Loucy (cell line): ENCODE measurements at regions not wholly inside any gene's neighbourhood (a gene's known extent, or its start where the extent isn't known, plus 50 kb on each side); places are given as distances from the start of the nearest gene placed in this dataset.

Source experiments
- H2AFZ ChIP-seq: fragments of 200-600 bp; sonication (generic); 2 replicates; pipeline ENCODE4 v1.6.0; 2016; ENCODE audit warnings: antibody characterized with exemption, mild to moderate bottlenecking, low read length, moderate library complexity
- H3F3A ChIP-seq: fragments of 200-600 bp; 2 replicates; pipeline ENCODE4 v1.6.0; 2016; ENCODE audit warnings: antibody characterized with exemption, low read depth, mild to moderate bottlenecking
- H3K27me3 ChIP-seq: fragments of 200-600 bp; sonication (generic); 2 replicates; pipeline ENCODE4 v1.6.1; 2014; ENCODE audit warnings: low read length, mild to moderate bottlenecking; ENCODE audit not compliant: insufficient read depth, poor library complexity, severe bottlenecking
- H3K36me3 ChIP-seq: fragments of 200-600 bp; sonication (generic); 2 replicates; pipeline ENCODE4 v1.6.1; 2016; ENCODE audit warnings: low read length; ENCODE audit not compliant: insufficient read depth
- H3K4me1 ChIP-seq: fragments of 200-600 bp; sonication (generic); 2 replicates; pipeline ENCODE4 v1.5.1; 2014; ENCODE audit warnings: low read length, mild to moderate bottlenecking; ENCODE audit not compliant: insufficient read depth, poor library complexity, severe bottlenecking
- H3K4me2 ChIP-seq: fragments of 200-600 bp; sonication (generic); 2 replicates; pipeline ENCODE4 v1.6.0; 2014; ENCODE audit warnings: antibody characterized with exemption, low read length, low read depth, mild to moderate bottlenecking; ENCODE audit not compliant: poor library complexity, severe bottlenecking
- H3K4me3 ChIP-seq: fragments of 200-600 bp; sonication (generic); 2 replicates; pipeline ENCODE4 v1.5.1; 2014; ENCODE audit warnings: low read length, mild to moderate bottlenecking, mixed read lengths; ENCODE audit not compliant: poor library complexity, severe bottlenecking
- H3K79me2 ChIP-seq: fragments of 200-600 bp; sonication (generic); 2 replicates; pipeline ENCODE4 v1.6.1; 2014; ENCODE audit warnings: low read length; ENCODE audit not compliant: insufficient read depth
- H3K9ac ChIP-seq: fragments of 200-600 bp; sonication (generic); 2 replicates; pipeline ENCODE4 v1.6.0; 2014; ENCODE audit warnings: mild to moderate bottlenecking, low read depth, low read length, moderate library complexity; ENCODE audit not compliant: poor library complexity, severe bottlenecking
- H3K9me2 ChIP-seq: fragments of 200-600 bp; sonication (generic); replicated peaks from 2 replicates; pipeline ENCODE4 v1.6.1; 2016; ENCODE audit warnings: low read depth, low read length, mixed read lengths
- H3K9me3 ChIP-seq: fragments of 200-600 bp; sonication (generic); 2 replicates; pipeline ENCODE4 v1.6.1; 2014; ENCODE audit warnings: mild to moderate bottlenecking, antibody characterized with exemption, low read length, low read depth; ENCODE audit not compliant: insufficient read depth
- H4K20me1 ChIP-seq: fragments of 200-600 bp; sonication (generic); 2 replicates; pipeline ENCODE4 v1.6.0; 2014; ENCODE audit warnings: antibody characterized with exemption, low read length, mild to moderate bottlenecking; ENCODE audit not compliant: insufficient read depth, poor library complexity, severe bottlenecking
- EZH2phosphoT487 ChIP-seq: fragments of 200-600 bp; IDR thresholded peaks from 2 replicates; pipeline ENCODE4 v1.6.1; 2018; ENCODE audit warnings: antibody characterized with exemption, mild to moderate bottlenecking, moderate library complexity, borderline replicate concordance
- TF ChIP-seq, protein P1 (sequence below): fragments of 200-600 bp; sonication (generic); conservative IDR thresholded peaks from 2 replicates; pipeline ENCODE4 v1.5.1; 2014; ENCODE audit warnings: mild to moderate bottlenecking, antibody characterized with exemption, low read length

- Histone ChIP-seq H2AFZ (no peak overlapping the region), H3K27me3 (no peaks in the 10 kb centered on the region)
- TF ChIP-seq, protein P1, sequence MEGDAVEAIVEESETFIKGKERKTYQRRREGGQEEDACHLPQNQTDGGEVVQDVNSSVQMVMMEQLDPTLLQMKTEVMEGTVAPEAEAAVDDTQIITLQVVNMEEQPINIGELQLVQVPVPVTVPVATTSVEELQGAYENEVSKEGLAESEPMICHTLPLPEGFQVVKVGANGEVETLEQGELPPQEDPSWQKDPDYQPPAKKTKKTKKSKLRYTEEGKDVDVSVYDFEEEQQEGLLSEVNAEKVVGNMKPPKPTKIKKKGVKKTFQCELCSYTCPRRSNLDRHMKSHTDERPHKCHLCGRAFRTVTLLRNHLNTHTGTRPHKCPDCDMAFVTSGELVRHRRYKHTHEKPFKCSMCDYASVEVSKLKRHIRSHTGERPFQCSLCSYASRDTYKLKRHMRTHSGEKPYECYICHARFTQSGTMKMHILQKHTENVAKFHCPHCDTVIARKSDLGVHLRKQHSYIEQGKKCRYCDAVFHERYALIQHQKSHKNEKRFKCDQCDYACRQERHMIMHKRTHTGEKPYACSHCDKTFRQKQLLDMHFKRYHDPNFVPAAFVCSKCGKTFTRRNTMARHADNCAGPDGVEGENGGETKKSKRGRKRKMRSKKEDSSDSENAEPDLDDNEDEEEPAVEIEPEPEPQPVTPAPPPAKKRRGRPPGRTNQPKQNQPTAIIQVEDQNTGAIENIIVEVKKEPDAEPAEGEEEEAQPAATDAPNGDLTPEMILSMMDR, result no peak
- TF ChIP-seq EZH2phosphoT487, result no peak
Measured at GRCh38 chr2:41959760-41960159, 88.1 kb upstream of the PKDCC start.

DNA sequence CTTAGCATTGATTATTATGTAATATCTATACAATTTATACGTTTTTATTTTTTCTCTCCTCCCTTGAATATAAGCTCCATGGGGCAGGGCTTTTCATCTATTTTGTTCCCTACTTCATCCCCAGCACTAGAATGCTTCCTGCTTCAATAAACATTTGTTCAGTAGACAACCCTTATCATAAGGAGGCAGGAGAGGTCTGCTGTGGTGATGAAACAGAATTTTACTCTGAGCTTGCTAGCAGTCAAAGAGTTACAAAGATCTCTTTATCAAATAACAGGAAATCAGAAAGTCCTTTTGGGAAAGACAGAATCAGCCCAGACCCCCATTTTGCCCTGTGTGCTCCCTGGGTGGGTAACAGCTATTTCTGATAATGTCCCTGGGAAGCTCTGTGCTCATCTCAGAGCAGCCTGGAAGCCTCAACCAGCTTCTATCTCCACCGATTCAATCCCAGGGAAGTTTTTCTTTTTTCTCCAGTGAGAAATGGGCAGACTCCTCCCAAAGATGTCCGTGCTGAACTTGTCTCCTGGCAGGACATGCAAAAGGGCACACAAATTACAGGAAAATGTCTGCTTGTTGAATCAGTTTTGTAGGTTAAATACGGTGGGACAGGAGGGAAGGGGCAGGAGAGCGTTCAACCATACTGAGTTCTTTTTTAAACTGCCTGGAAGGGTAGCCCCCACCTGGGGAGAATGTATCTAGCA lies 84.7 kb upstream of the PKDCC start:
- Histone ChIP-seq H3K4me1 (no peaks in the 10 kb centered on the region), H3K27me3 (no peaks in the 10 kb centered on the region), H3K79me2 (no peaks in the 10 kb centered on the region), H3K4me2 (no peak overlapping the region), H3K9me3 (no peaks in the 10 kb centered on the region), H2AFZ (no peak overlapping the region), H3K4me3 (no peak overlapping the region), H3K36me3 (no peaks in the 10 kb centered on the region), H4K20me1 (no peaks in the 10 kb centered on the region), H3K9me2 (no peaks in the 10 kb centered on the region), H3K9ac (no peak overlapping the region), H3F3A (no peaks in the 10 kb centered on the region)
- TF ChIP-seq, protein P1, result no peak
- TF ChIP-seq EZH2phosphoT487, result no peak

More at GRCh38 chr2:41959760-41960159, 88.1 kb upstream of the PKDCC start:
- Histone ChIP-seq H3K9ac (no peak overlapping the region), H3K4me3 (no peak overlapping the region), H4K20me1 (no peaks in the 10 kb centered on the region), H3K4me2 (no peak overlapping the region), H3K9me2 (no peaks in the 10 kb centered on the region), H3K9me3 (no peaks in the 10 kb centered on the region), H3K36me3 (no peaks in the 10 kb centered on the region), H3F3A (no peaks in the 10 kb centered on the region), H3K4me1 (no peaks in the 10 kb centered on the region), H3K79me2 (no peaks in the 10 kb centered on the region)

DNA sequence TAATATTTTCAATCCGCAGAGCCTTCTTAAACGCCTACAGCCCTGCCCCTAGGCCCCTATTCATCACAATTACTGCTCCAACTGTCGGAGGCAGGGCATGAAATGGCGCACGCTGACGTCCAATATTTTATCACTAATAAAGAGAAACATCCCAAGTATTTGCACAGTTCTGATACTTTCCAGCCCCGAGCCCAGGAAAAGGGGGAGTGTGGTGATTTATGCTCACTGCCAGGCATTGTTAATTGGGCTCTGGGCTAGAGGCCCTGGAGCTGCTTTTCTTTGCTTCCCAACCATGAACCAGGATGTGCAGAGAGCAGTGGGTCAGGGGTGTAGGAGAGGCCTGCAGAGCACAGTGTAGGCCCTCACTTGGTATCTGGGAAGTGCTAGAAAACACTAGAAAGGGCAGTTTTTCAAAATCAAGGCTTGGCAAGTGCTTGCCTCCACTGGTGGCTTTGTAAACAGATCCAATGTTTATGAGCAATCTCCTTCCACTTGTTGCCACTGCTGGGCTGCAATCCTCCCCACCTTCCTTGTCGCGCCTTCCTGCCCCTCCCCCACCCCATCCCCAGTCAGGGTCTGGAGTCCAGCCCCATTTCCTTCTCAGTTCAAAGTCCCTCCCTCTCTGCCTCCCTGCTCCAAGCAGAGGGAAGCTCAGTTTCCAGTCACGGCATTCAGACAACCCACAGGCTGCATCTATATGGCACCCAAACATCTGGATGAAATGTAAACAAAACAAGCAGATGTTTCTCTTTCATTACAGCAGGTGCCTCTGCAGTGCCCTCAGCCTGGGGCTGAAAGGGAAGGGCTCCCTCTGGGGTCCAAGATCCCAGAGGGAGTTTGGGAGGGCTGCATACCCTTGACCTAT lies 83.9 kb upstream of the PKDCC start:
- Histone ChIP-seq H3K4me3 (no peak overlapping the region), H3K36me3 (no peaks in the 10 kb centered on the region), H3K79me2 (no peaks in the 10 kb centered on the region), H3K9me3 (no peaks in the 10 kb centered on the region), H3K4me2 (no peak overlapping the region), H3K4me1 (no peaks in the 10 kb centered on the region), H2AFZ (no peak overlapping the region), H3K9me2 (no peaks in the 10 kb centered on the region), H4K20me1 (no peaks in the 10 kb centered on the region), H3K9ac (no peak overlapping the region), H3K27me3 (no peaks in the 10 kb centered on the region), H3F3A (no peaks in the 10 kb centered on the region)
- TF ChIP-seq EZH2phosphoT487, result no peak
- TF ChIP-seq, protein P1, result no peak
